Occipital lobe (tissue), 1 donor: ENCODE measurements at regions not wholly inside any gene's neighbourhood (a gene's known extent, or its start where the extent isn't known, plus 50 kb on each side); places are given as distances from the start of the nearest gene placed in this dataset.
"Not testable (repeated sequence)": the region's sequence is repeated elsewhere in the genome, so short reads cannot be mapped to it uniquely, and the experiment has no call there.

Source experiments
- DNase-seq: peaks from one replicate; lab custom pipeline; 2025; lab: John Stamatoyannopoulos, UW

GRCh38 chr3:76514836-76515235, 525.1 kb upstream of the ROBO2 start:
- no peak for DNase-seq

- no peak for DNase-seq
Measured at GRCh38 chr3:76523337-76523736, 516.6 kb upstream of the ROBO2 start.

- DNase-seq, result no peak
Measured at GRCh38 chr3:76525726-76526125, 514.2 kb upstream of the ROBO2 start.

- DNase-seq, result no peak
Measured at GRCh38 chr3:76527773-76528172, 512.1 kb upstream of the ROBO2 start.

- no peak for DNase-seq
Measured at GRCh38 chr3:76532158-76532822, 507.6 kb upstream of the ROBO2 start.

- DNase-seq, result not testable (repeated sequence)
Measured at GRCh38 chr3:76533710-76534109, 506.2 kb upstream of the ROBO2 start.

- DNase-seq, result not testable (repeated sequence)
Measured at GRCh38 chr3:76537857-76538256, 502.0 kb upstream of the ROBO2 start.

GRCh38 chr3:76547674-76548073, 492.2 kb upstream of the ROBO2 start:
- DNase-seq, result no peak

GRCh38 chr3:76550522-76551201, 489.2 kb upstream of the ROBO2 start:
- DNase-seq, result no peak

- peak; percentile 41 for DNase-seq
Measured at GRCh38 chr3:76551739-76552138, 488.2 kb upstream of the ROBO2 start.

GRCh38 chr3:76552653-76553052, 487.2 kb upstream of the ROBO2 start:
- DNase-seq, result no peak

GRCh38 chr3:76554707-76555106, 485.2 kb upstream of the ROBO2 start:
- no peak for DNase-seq

- no peak for DNase-seq
Measured at GRCh38 chr3:76561494-76562236, 478.2 kb upstream of the ROBO2 start.

- no peak for DNase-seq
Measured at GRCh38 chr3:76565496-76566210, 474.2 kb upstream of the ROBO2 start.

- no peak for DNase-seq
Measured at GRCh38 chr3:76566211-76566534, 473.7 kb upstream of the ROBO2 start.

GRCh38 chr3:76566904-76567303, 473.0 kb upstream of the ROBO2 start:
- DNase-seq, result no peak

GRCh38 chr3:76570436-76571057, 469.4 kb upstream of the ROBO2 start:
- DNase-seq, result no peak

GRCh38 chr3:76576201-76576600, 463.7 kb upstream of the ROBO2 start:
- DNase-seq, result no peak

- no peak for DNase-seq
Measured at GRCh38 chr3:76582098-76582497, 457.8 kb upstream of the ROBO2 start.

- DNase-seq, result no peak
Measured at GRCh38 chr3:76582632-76583378, 457.1 kb upstream of the ROBO2 start.
